Mesenchymal stem cell (in vitro differentiated cells and primary cell): ENCODE measurements at regions not wholly inside any gene's neighbourhood (a gene's known extent, or its start where the extent isn't known, plus 50 kb on each side); places are given as distances from the start of the nearest gene placed in this dataset.

ENCODE experiments used
- DNase-seq: peaks from one replicate; pipeline ENCODE4 v3.0.0-alpha.2; 2013
- H2AFZ ChIP-seq: one replicate; pipeline ENCODE4 v1.6.1; 2013; ENCODE audit warnings: low read depth, mild to moderate bottlenecking, control low read depth, inconsistent platforms, low read length, moderate library complexity
- H2AK5ac ChIP-seq: 2 replicates; pipeline ENCODE4 v1.6.1; 2013; ENCODE audit warnings: low read length, moderate library complexity, mild to moderate bottlenecking, inconsistent platforms; ENCODE audit not compliant: severe bottlenecking
- H2BK120ac ChIP-seq: one replicate; pipeline ENCODE4 v1.6.1; 2013; ENCODE audit warnings: low read depth, mild to moderate bottlenecking, inconsistent platforms, low read length, moderate library complexity
- H2BK12ac ChIP-seq, 2 experiments: one replicate each; pipeline ENCODE4 v1.6.1; 2013; ENCODE audit warnings: inconsistent platforms in 2 of 2, low read length in 2 of 2, mild to moderate bottlenecking in 2 of 2, moderate library complexity in 2 of 2, control low read depth in 1 of 2
- H2BK15ac ChIP-seq: one replicate; pipeline ENCODE4 v1.6.1; 2013; ENCODE audit warnings: mild to moderate bottlenecking, low read depth, inconsistent platforms; ENCODE audit not compliant: poor library complexity, severe bottlenecking
- H2BK5ac ChIP-seq: 2 replicates; pipeline ENCODE4 v1.6.1; 2013; ENCODE audit warnings: low read depth, mild to moderate bottlenecking, low read length, control low read depth, inconsistent platforms; ENCODE audit not compliant: poor library complexity, severe bottlenecking
- H3K14ac ChIP-seq, 2 experiments: one replicate each; pipeline ENCODE4 v1.6.1; 2013; ENCODE audit warnings: inconsistent platforms in 2 of 2, low read length in 2 of 2, control low read depth in 1 of 2, mild to moderate bottlenecking in 1 of 2, moderate library complexity in 1 of 2
- H3K18ac ChIP-seq, 2 experiments: one replicate each; pipeline ENCODE4 v1.6.1; 2013; ENCODE audit warnings: inconsistent platforms in 2 of 2, low read length in 2 of 2, control low read depth in 1 of 2, low read depth in 1 of 2, mild to moderate bottlenecking in 1 of 2
- H3K23ac ChIP-seq, 2 experiments: one replicate each; pipeline ENCODE4 v1.6.1; 2013; ENCODE audit warnings: inconsistent platforms in 2 of 2, low read length in 2 of 2, mild to moderate bottlenecking in 2 of 2, moderate library complexity in 2 of 2, control low read depth in 1 of 2
- H3K27ac ChIP-seq: 2 replicates; pipeline ENCODE4 v1.5.1; 2013; ENCODE audit warnings: mild to moderate bottlenecking, moderate library complexity, low read length, control low read depth, inconsistent platforms; ENCODE audit not compliant: poor library complexity, severe bottlenecking
- H3K27me3 ChIP-seq, 2 experiments: 2 replicates each; pipeline versions ENCODE4 v1.6.1 to v1.7.0; 2013; ENCODE audit warnings: low read length in 2 of 2, mild to moderate bottlenecking in 2 of 2, moderate library complexity in 2 of 2, control low read depth in 1 of 2, inconsistent platforms in 1 of 2; ENCODE audit not compliant: control insufficient read depth in 1 of 2, insufficient read depth in 1 of 2
- H3K36me3 ChIP-seq, 2 experiments: 2 replicates each; pipeline versions ENCODE4 v1.6.1 to v1.7.0; 2013; ENCODE audit warnings: low read length in 2 of 2, control low read depth in 1 of 2, inconsistent platforms in 1 of 2, low read depth in 1 of 2, mild to moderate bottlenecking in 1 of 2; ENCODE audit not compliant: insufficient read depth in 2 of 2, control insufficient read depth in 1 of 2
- H3K4ac ChIP-seq, 2 experiments: one replicate each; pipeline ENCODE4 v1.6.1; 2013; ENCODE audit warnings: inconsistent platforms in 2 of 2, low read length in 2 of 2, mild to moderate bottlenecking in 2 of 2, moderate library complexity in 2 of 2, control low read depth in 1 of 2, low read depth in 1 of 2
- H3K4me1 ChIP-seq: 2 replicates; pipeline ENCODE4 v1.6.1; 2013; ENCODE audit warnings: low read depth, low read length, control low read depth; ENCODE audit not compliant: control insufficient read depth, insufficient read depth
- H3K4me2 ChIP-seq: 2 replicates; pipeline ENCODE4 v1.6.1; 2013; ENCODE audit warnings: low read length, mild to moderate bottlenecking, inconsistent platforms; ENCODE audit not compliant: poor library complexity, severe bottlenecking
- H3K4me3 ChIP-seq, 2 experiments: 2 replicates each; pipeline versions ENCODE4 v1.5.1 to v1.7.0; 2013; ENCODE audit warnings: low read length in 2 of 2, mild to moderate bottlenecking in 2 of 2, control low read depth in 1 of 2, low read depth in 1 of 2; ENCODE audit not compliant: insufficient read depth in 1 of 2
- H3K79me1 ChIP-seq: replicated peaks from 2 replicates; pipeline ENCODE4 v1.6.1; 2013; ENCODE audit warnings: mild to moderate bottlenecking, control low read depth, low read length, inconsistent platforms; ENCODE audit not compliant: poor library complexity, severe bottlenecking
- H3K9ac ChIP-seq: 2 replicates; pipeline ENCODE4 v1.7.0; 2013; ENCODE audit warnings: mild to moderate bottlenecking, low read length, moderate library complexity
- H3K9me3 ChIP-seq: 2 replicates; pipeline ENCODE4 v1.7.0; 2013; ENCODE audit warnings: mild to moderate bottlenecking, low read length; ENCODE audit not compliant: control insufficient read depth
- H4K8ac ChIP-seq: one replicate; pipeline ENCODE4 v1.6.1; 2013; ENCODE audit warnings: inconsistent platforms, mild to moderate bottlenecking, low read length, moderate library complexity
- H4K91ac ChIP-seq: one replicate; pipeline ENCODE4 v1.6.1; 2013; ENCODE audit warnings: mild to moderate bottlenecking, low read length, inconsistent platforms
- WGBS: methylation state at CpG from one replicate; pipeline ENCODE4 v1.1.7; 2013; ENCODE audit warnings: mixed read lengths; 5-methylcytosine and 5-hydroxymethylcytosine counted together

- Histone ChIP-seq H2BK120ac (no peak overlapping the region), H3K4ac (no peak overlapping the region), H3K9ac (no peak overlapping the region), H3K4me2 (no peak overlapping the region), H2AK5ac (no peak overlapping the region), H2BK15ac (no peak overlapping the region), H4K91ac (no peak overlapping the region), H3K23ac (no peak overlapping the region), H3K27me3 (no peaks in the 10 kb centered on the region), H3K9me3 (peaks cover 3% of the 10 kb centered on the region), H2BK12ac (no peak overlapping the region), H3K79me1 (no peaks in the 10 kb centered on the region), H4K8ac (no peak overlapping the region), H2BK5ac (no peak overlapping the region), H3K18ac (no peak overlapping the region), H3K4me1 (no peaks in the 10 kb centered on the region), H3K4me3 (no peak overlapping the region), H3K27ac (no peak overlapping the region), H3K36me3 (no peaks in the 10 kb centered on the region), H3K14ac (no peak overlapping the region), H2AFZ (no peak overlapping the region)
- DNase-seq = no peak
- WGBS = 90% methylated on average over 1 of the region's 1 CpG
Measured at GRCh38 chr5:144684899-144685298, 514.2 kb downstream of the KCTD16 start.

- Histone ChIP-seq H3K9me3 (peaks cover 6% of the 10 kb centered on the region), H3K79me1 (no peaks in the 10 kb centered on the region), H2BK5ac (no peak overlapping the region)
Measured at GRCh38 chr5:144680711-144681110, 510.0 kb downstream of the KCTD16 start.

GRCh38 chr5:144671066-144671465 lies 500.4 kb downstream of the KCTD16 start:
- Histone ChIP-seq H3K79me1 (no peaks in the 10 kb centered on the region), H3K36me3 (no peaks in the 10 kb centered on the region), H3K27me3 (no peaks in the 10 kb centered on the region), H3K4me3 (no peak overlapping the region), H3K4me2 (no peak overlapping the region), H2AK5ac (no peak overlapping the region), H2BK120ac (no peak overlapping the region), H2BK12ac (no peak overlapping the region), H3K23ac (no peak overlapping the region), H3K27ac (no peak overlapping the region), H3K18ac (no peak overlapping the region), H4K91ac (no peak overlapping the region), H3K9ac (no peak overlapping the region), H2BK15ac (no peak overlapping the region), H3K4ac (no peak overlapping the region), H2BK5ac (no peak overlapping the region), H3K9me3 (no peaks in the 10 kb centered on the region), H3K4me1 (no peaks in the 10 kb centered on the region), H3K14ac (no peak overlapping the region), H4K8ac (no peak overlapping the region), H2AFZ (no peak overlapping the region)
- no peak for DNase-seq
- WGBS = no CpG with 5 or more reads among the region's 1 CpG

More at GRCh38 chr5:144680711-144681110, 510.0 kb downstream of the KCTD16 start:
- Histone ChIP-seq H3K4me3 (no peak overlapping the region), H3K27me3 (no peaks in the 10 kb centered on the region), H4K91ac (no peak overlapping the region), H3K4me1 (no peaks in the 10 kb centered on the region), H3K4me2 (no peak overlapping the region), H3K18ac (no peak overlapping the region), H3K9ac (no peak overlapping the region), H3K14ac (no peak overlapping the region), H2AFZ (no peak overlapping the region), H2AK5ac (no peak overlapping the region), H2BK120ac (no peak overlapping the region), H3K27ac (no peak overlapping the region), H3K4ac (no peak overlapping the region), H2BK12ac (no peak overlapping the region), H4K8ac (no peak overlapping the region), H3K36me3 (no peaks in the 10 kb centered on the region), H3K23ac (no peak overlapping the region), H2BK15ac (no peak overlapping the region)
- no CpG with 5 or more reads among the region's 1 CpG for WGBS
- no peak for DNase-seq

DNA sequence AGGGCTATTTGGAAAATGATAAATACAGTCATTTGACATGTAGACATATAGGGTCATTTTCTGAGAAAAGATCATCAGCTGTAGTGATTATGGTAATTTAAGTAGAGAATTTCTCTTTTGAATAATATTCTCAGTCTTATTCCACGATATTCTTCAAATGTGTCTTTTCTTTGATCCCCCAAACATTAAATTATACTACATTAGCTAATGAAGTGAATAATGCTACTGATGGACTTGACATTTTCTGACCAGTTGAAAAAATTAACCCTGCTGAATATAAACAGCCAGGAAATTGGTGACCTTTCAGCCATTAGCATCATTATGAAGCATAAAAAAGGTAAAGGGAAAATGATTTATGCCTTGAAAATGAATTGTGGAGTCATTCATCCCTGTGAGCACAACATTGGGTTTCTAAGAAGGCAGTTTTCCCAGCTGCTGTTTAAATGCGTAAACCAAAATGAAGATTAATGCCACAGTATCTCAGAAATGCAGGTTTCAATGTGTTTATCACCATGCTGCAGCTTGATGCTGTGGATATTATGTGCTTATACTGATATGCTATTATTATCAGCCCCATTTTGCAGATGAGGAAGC lies 489.1 kb downstream of the KCTD16 start:
- 100% methylated on average over 1 of the region's 2 CpGs for WGBS
- no peaks in the 10 kb centered on the region for H3K36me3 ChIP-seq

More for the DNA sequence above, 489.1 kb downstream of the KCTD16 start:
- Histone ChIP-seq H3K27me3 (no peaks in the 10 kb centered on the region), H2AFZ (no peak overlapping the region), H3K23ac (no peak overlapping the region), H2BK15ac (no peak overlapping the region), H3K4me2 (no peak overlapping the region), H3K14ac (no peak overlapping the region), H2BK5ac (no peak overlapping the region), H4K91ac (no peak overlapping the region), H3K9ac (no peak overlapping the region), H3K4ac (no peak overlapping the region), H2AK5ac (no peak overlapping the region), H2BK120ac (no peak overlapping the region), H2BK12ac (no peak overlapping the region), H3K4me3 (no peak overlapping the region), H3K18ac (no peak overlapping the region), H3K4me1 (no peaks in the 10 kb centered on the region), H3K27ac (no peak overlapping the region), H3K79me1 (no peaks in the 10 kb centered on the region), H3K9me3 (no peaks in the 10 kb centered on the region), H4K8ac (no peak overlapping the region)
- no peak for DNase-seq
